IMR-90 (cell line): ENCODE measurements at regions not wholly inside any gene's neighbourhood (a gene's known extent, or its start where the extent isn't known, plus 50 kb on each side); places are given as distances from the start of the nearest gene placed in this dataset.

Experiments
- ATAC-seq: fragments of 200-7000 bp; cut with Tn5 transposase; 2 replicates; pipeline ENCODE4 v1.9.1; 2020; ENCODE audit warnings: low read depth, mild to moderate bottlenecking, moderate library complexity
- BruUV-seq: library from RNA; stranded (reverse); fragments of 400-500 nt; replicated peaks from 2 replicates; lab custom pipeline; 2021; lab: Mats Ljungman, UMichigan
- CTCF ChIA-PET: fragments of 300-600 bp; formaldehyde crosslinking; extraction: SDS; loops from one replicate; lab custom pipeline; 2021; ENCODE audit warnings: antibody characterized with exemption; lab: Yijun Ruan, JAX
- POLR2A ChIA-PET: fragments of 300-600 bp; sonication (Branson Sonifier 250); formaldehyde crosslinking; loops from one replicate; lab custom pipeline; 2022; ENCODE audit warnings: antibody characterized with exemption; ENCODE audit not compliant: unreplicated experiment; lab: Charles Lee
- DNase-seq: peaks from one replicate; pipeline ENCODE4 v3.0.0; 2013
- H2AFZ ChIP-seq: replicated peaks from 2 replicates; pipeline ENCODE3; 2013; ENCODE audit warnings: low read length, mild to moderate bottlenecking; ENCODE audit not compliant: poor library complexity
- H2AK5ac ChIP-seq: 2 replicates; pipeline ENCODE4 v1.6.1; 2013; ENCODE audit warnings: low read depth, low read length, inconsistent platforms
- H2AK9ac ChIP-seq: replicated peaks from 2 replicates; pipeline ENCODE3; 2013; ENCODE audit warnings: mild to moderate bottlenecking, low read depth, low read length, moderate library complexity; ENCODE audit not compliant: poor library complexity
- H2BK120ac ChIP-seq: 2 replicates; pipeline ENCODE4 v1.6.1; 2013; ENCODE audit warnings: low read depth, low read length, inconsistent platforms
- H2BK15ac ChIP-seq: 3 replicates; pipeline ENCODE4 v1.6.1; 2013; ENCODE audit warnings: low read depth, low read length, inconsistent platforms
- H2BK20ac ChIP-seq: 2 replicates; pipeline ENCODE4 v1.6.1; 2013; ENCODE audit warnings: low read depth, mild to moderate bottlenecking, inconsistent platforms, low read length, moderate library complexity
- H2BK5ac ChIP-seq: 2 replicates; pipeline ENCODE4 v1.6.1; 2013; ENCODE audit warnings: mild to moderate bottlenecking, low read depth, low read length, inconsistent platforms; ENCODE audit not compliant: poor library complexity, severe bottlenecking
- H3K14ac ChIP-seq: replicated peaks from 2 replicates; pipeline ENCODE4 v1.6.1; 2013; ENCODE audit warnings: low read depth, low read length, inconsistent platforms
- H3K18ac ChIP-seq: 2 replicates; pipeline ENCODE4 v1.6.1; 2013; ENCODE audit warnings: low read depth, low read length, control low read depth
- H3K23ac ChIP-seq: 2 replicates; pipeline ENCODE4 v1.6.1; 2013; ENCODE audit warnings: low read depth, low read length, inconsistent platforms
- H3K27ac ChIP-seq: 2 replicates; pipeline ENCODE4 v1.5.1; 2013; ENCODE audit warnings: mild to moderate bottlenecking, control low read depth, low read length; ENCODE audit not compliant: insufficient read depth
- H3K27me3 ChIP-seq: 2 replicates; pipeline ENCODE4 v1.6.1; 2013; ENCODE audit warnings: low read length; ENCODE audit not compliant: control insufficient read depth, insufficient read depth
- H3K36me3 ChIP-seq: 2 replicates; pipeline ENCODE4 v1.6.1; 2013; ENCODE audit warnings: low read length, mixed read lengths; ENCODE audit not compliant: control insufficient read depth, insufficient read depth
- H3K4ac ChIP-seq: 2 replicates; pipeline ENCODE4 v1.6.1; 2013; ENCODE audit warnings: low read depth, low read length, inconsistent platforms
- H3K4me1 ChIP-seq: 2 replicates; pipeline ENCODE4 v1.6.1; 2013; ENCODE audit warnings: low read length, mixed read lengths; ENCODE audit not compliant: control insufficient read depth, insufficient read depth
- H3K4me2 ChIP-seq: 2 replicates; pipeline ENCODE4 v1.6.1; 2013; ENCODE audit warnings: low read depth, mild to moderate bottlenecking, control low read depth, low read length, moderate library complexity
- H3K4me3 ChIP-seq: 2 replicates; pipeline ENCODE4 v1.5.1; 2013; ENCODE audit warnings: low read depth, mild to moderate bottlenecking, control low read depth, low read length, moderate library complexity; ENCODE audit not compliant: insufficient read depth
- H3K56ac ChIP-seq: 2 replicates; pipeline ENCODE4 v1.6.1; 2013; ENCODE audit warnings: low read length, inconsistent platforms; ENCODE audit not compliant: insufficient read depth; ENCODE audit errors: extremely low read depth
- H3K79me1 ChIP-seq, 2 experiments: 2 replicates each; pipeline ENCODE4 v1.6.1; 2013; ENCODE audit warnings: low read length in 2 of 2, inconsistent platforms in 1 of 2, low read depth in 1 of 2
- H3K9ac ChIP-seq: 2 replicates; pipeline ENCODE4 v1.6.1; 2013; ENCODE audit warnings: low read depth, low read length, control low read depth
- H3K9me1 ChIP-seq: 2 replicates; pipeline ENCODE4 v1.6.1; 2013; ENCODE audit warnings: low read length, inconsistent platforms; ENCODE audit not compliant: insufficient read depth
- H3K9me3 ChIP-seq: 2 replicates; pipeline ENCODE4 v1.6.1; 2013; ENCODE audit warnings: low read length; ENCODE audit not compliant: control insufficient read depth, insufficient read depth
- H4K20me1 ChIP-seq: 2 replicates; pipeline ENCODE4 v1.6.1; 2013; ENCODE audit warnings: low read length, inconsistent platforms; ENCODE audit not compliant: insufficient read depth
- H4K5ac ChIP-seq: 2 replicates; pipeline ENCODE4 v1.6.1; 2013; ENCODE audit warnings: mild to moderate bottlenecking, low read depth, low read length, control low read depth
- H4K8ac ChIP-seq, 2 experiments: 2 replicates each; pipeline ENCODE4 v1.6.1; 2013; ENCODE audit warnings: low read depth in 2 of 2, low read length in 2 of 2, control low read depth in 1 of 2, inconsistent platforms in 1 of 2
- H4K91ac ChIP-seq: 2 replicates; pipeline ENCODE4 v1.6.1; 2013; ENCODE audit warnings: low read depth, low read length, inconsistent platforms; ENCODE audit not compliant: insufficient read depth
- BHLHE40 ChIP-seq: fragments of 150-350 bp; IDR thresholded peaks from 2 replicates; pipeline ENCODE4 v1.6.1; 2016; ENCODE audit warnings: mild to moderate bottlenecking, low read depth, low read length
- CEBPB ChIP-seq: IDR thresholded peaks from 2 replicates; pipeline ENCODE4 v1.6.1; 2012; ENCODE audit warnings: low read depth, low read length, improper control_type of control experiment
- CHD1 ChIP-seq: IDR thresholded peaks from 2 replicates; pipeline ENCODE4 v1.6.1; 2012; ENCODE audit warnings: low read depth, low read length, improper control_type of control experiment
- FOS ChIP-seq: fragments of 150-350 bp; IDR thresholded peaks from 2 replicates; pipeline ENCODE4 v1.6.1; 2016; ENCODE audit warnings: low read depth, low read length
- MAFK ChIP-seq: IDR thresholded peaks from 2 replicates; pipeline ENCODE4 v1.6.1; 2012; ENCODE audit warnings: low read depth, low read length, improper control_type of control experiment
- MAZ ChIP-seq: IDR thresholded peaks from 2 replicates; pipeline ENCODE4 v1.6.1; 2012; ENCODE audit warnings: low read depth, mild to moderate bottlenecking, low read length, improper control_type of control experiment, moderate library complexity, borderline replicate concordance
- MXI1 ChIP-seq: IDR thresholded peaks from 2 replicates; pipeline ENCODE4 v1.6.1; 2012; ENCODE audit warnings: low read depth, mild to moderate bottlenecking, low read length, moderate library complexity, borderline replicate concordance
- NFE2L2 ChIP-seq: fragments of 150-350 bp; IDR thresholded peaks from 2 replicates; pipeline ENCODE4 v1.6.1; 2016; ENCODE audit warnings: low read depth, mild to moderate bottlenecking, low read length
- POLR2A ChIP-seq: IDR thresholded peaks from 2 replicates; pipeline ENCODE4 v1.6.1; 2012; ENCODE audit warnings: mild to moderate bottlenecking, low read depth, low read length
- RAD21 ChIP-seq: IDR thresholded peaks from 2 replicates; pipeline ENCODE4 v1.6.1; 2012; ENCODE audit warnings: low read length, improper control_type of control experiment
- RCOR1 ChIP-seq: IDR thresholded peaks from 2 replicates; pipeline ENCODE4 v1.6.1; 2012; ENCODE audit warnings: mild to moderate bottlenecking, low read length, improper control_type of control experiment; ENCODE audit not compliant: insufficient replicate concordance
- RFX5 ChIP-seq: IDR thresholded peaks from 2 replicates; pipeline ENCODE4 v1.8.0; 2012; ENCODE audit warnings: low read depth, mild to moderate bottlenecking, low read length, moderate library complexity
- SMC3 ChIP-seq: fragments of 150-350 bp; IDR thresholded peaks from 2 replicates; pipeline ENCODE4 v1.6.1; 2016; ENCODE audit warnings: low read depth, mild to moderate bottlenecking, antibody characterized with exemption, low read length, moderate library complexity
- WGBS, 2 experiments: methylation state at CpG; one replicate each; pipeline versions ENCODE4 v1.1.5 to v1.1.7; 2013; ENCODE audit warnings: missing lambda C conversion rate in 2 of 2; ENCODE audit not compliant: insufficient read length in 1 of 2; ENCODE audit errors: extremely low coverage in 2 of 2; 5-methylcytosine and 5-hydroxymethylcytosine counted together
- dilution Hi-C: fragments of 300-500 bp; cut with HindIII; formaldehyde crosslinking; loops from one replicate; pipeline ENCODE4 v1.14.3; 2018; ENCODE audit warnings: low sequenced_read_pairs; ENCODE audit not compliant: unreplicated experiment
- in situ Hi-C: fragments of 300-500 bp; cut with MboI; formaldehyde crosslinking; loops from 3 replicates; pipeline ENCODE4 v1.14.3; 2019; ENCODE audit warnings: low sequenced_read_pairs, inconsistent platforms, mixed read lengths
- intact Hi-C: fragments of 100-400 bp; cut with micrococcal nuclease; formaldehyde crosslinking; loops from 2 replicates; pipeline ENCODE4 v1.10.0; 2022
- TF ChIP-seq, protein P1 (sequence below): conservative IDR thresholded peaks from 2 replicates; pipeline ENCODE4 v1.5.1; 2012; ENCODE audit warnings: mild to moderate bottlenecking, low read depth, low read length, improper control_type of control experiment
- TF ChIP-seq, protein P2 (sequence below): fragments of 150-350 bp; IDR thresholded peaks from 2 replicates; pipeline ENCODE4 v1.6.1; 2016; ENCODE audit warnings: low read depth, mild to moderate bottlenecking, low read length, moderate library complexity, borderline replicate concordance
- TF ChIP-seq, protein P3 (sequence below): fragments of 150-350 bp; IDR thresholded peaks from 2 replicates; pipeline ENCODE4 v1.6.1; 2017; ENCODE audit warnings: mild to moderate bottlenecking, antibody characterized with exemption, low read length, low read depth

DNA sequence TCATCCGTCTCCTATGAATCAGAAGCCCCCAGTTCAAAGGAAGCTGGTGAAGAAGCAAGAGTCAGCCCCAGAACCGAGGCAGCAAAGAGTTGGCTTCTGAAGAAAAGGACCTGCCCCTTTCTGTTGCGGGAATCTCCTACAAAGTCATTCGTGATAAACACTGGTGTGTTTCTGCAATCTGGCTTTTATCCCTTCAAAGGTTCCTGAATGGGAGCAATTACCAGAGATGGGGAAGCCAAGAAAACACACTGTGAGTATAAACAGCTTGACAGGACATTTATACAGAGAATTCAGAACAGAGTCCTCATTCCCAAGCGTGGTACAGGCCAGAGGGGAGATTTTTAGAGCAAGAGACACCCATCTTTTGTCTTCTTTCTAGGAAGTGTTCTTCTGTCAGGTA is 226.8 kb upstream of the LNX1 start:
- Histone ChIP-seq H3K4me2 (peak overlapping the region; percentile 47), H2BK120ac (peak overlapping the region; percentile 71), H3K14ac (peak overlapping the region; percentile 20; the same call in 1 of the 2 replicates), H2BK15ac (0 out of 3 replicates have a peak overlapping the region, but pooled peaks have one; percentile 24), H3K27ac (peak overlapping the region; percentile 89; the same call in 1 of the 2 replicates), H3K4me3 (no peak overlapping the region), H4K8ac (peak overlapping the region in 1 of 2 experiments; percentile 16; a peak in 1 of 4 replicates), H2BK5ac (peak overlapping the region; percentile 59), H3K36me3 (no peaks in the 10 kb centered on the region), H3K9me3 (no peaks in the 10 kb centered on the region), H3K79me1 (no peaks in the 10 kb centered on the region), H2BK20ac (peak overlapping the region; percentile 45; the same call in 1 of the 2 replicates), H4K5ac (peak overlapping the region; percentile 75), H2AK9ac (no peak overlapping the region), H2AFZ (peak overlapping the region; percentile 25), H2AK5ac (peak overlapping the region; percentile 54; the same call in 1 of the 2 replicates), H3K9ac (peak overlapping the region; percentile 53; the same call in 1 of the 2 replicates), H4K20me1 (no peaks in the 10 kb centered on the region), H3K4ac (peak overlapping the region; percentile 71), H3K56ac (no peak overlapping the region), H3K9me1 (peaks cover 14% of the 10 kb centered on the region), H3K18ac (peak overlapping the region; percentile 91), H3K27me3 (no peaks in the 10 kb centered on the region), H4K91ac (peak overlapping the region; percentile 30; the same call in 1 of the 2 replicates), H3K4me1 (peaks cover 20% of the 10 kb centered on the region), H3K23ac (peak overlapping the region; percentile 63; the same call in 1 of the 2 replicates)
- DNase-seq (peak; percentile 47), ATAC-seq (peak; percentile 36)
- BruUV-seq: no TSS peak
- 6% methylated on average over 3 of the region's 5 CpGs; no CpG with 5 or more reads in 1 of the 2 experiments for WGBS, 2 experiments
- ChIA-PET CTCF (interaction anchor here (1.3 kb wide), 1 partner anchor 416 kb away, joined by 3 read pairs; no protein-coding TSS in a partner anchor), POLR2A (no interaction called here)
- intact Hi-C loops: loop anchor here (5.0 kb wide), 1 partner anchor 34 kb away; no protein-coding TSS in a partner anchor
- dilution Hi-C loops: no loop called here
- TF ChIP-seq, protein P1, sequence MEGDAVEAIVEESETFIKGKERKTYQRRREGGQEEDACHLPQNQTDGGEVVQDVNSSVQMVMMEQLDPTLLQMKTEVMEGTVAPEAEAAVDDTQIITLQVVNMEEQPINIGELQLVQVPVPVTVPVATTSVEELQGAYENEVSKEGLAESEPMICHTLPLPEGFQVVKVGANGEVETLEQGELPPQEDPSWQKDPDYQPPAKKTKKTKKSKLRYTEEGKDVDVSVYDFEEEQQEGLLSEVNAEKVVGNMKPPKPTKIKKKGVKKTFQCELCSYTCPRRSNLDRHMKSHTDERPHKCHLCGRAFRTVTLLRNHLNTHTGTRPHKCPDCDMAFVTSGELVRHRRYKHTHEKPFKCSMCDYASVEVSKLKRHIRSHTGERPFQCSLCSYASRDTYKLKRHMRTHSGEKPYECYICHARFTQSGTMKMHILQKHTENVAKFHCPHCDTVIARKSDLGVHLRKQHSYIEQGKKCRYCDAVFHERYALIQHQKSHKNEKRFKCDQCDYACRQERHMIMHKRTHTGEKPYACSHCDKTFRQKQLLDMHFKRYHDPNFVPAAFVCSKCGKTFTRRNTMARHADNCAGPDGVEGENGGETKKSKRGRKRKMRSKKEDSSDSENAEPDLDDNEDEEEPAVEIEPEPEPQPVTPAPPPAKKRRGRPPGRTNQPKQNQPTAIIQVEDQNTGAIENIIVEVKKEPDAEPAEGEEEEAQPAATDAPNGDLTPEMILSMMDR: no peak
- TF ChIP-seq CEBPB (no peak), MXI1 (no peak), RCOR1 (no peak), MAFK (no peak), NFE2L2 (no peak), BHLHE40 (no peak), POLR2A (no peak), SMC3 (no peak), CHD1 (no peak), MAZ (no peak), RAD21 (no peak), RFX5 (no peak), FOS (no peak)
- TF ChIP-seq, protein P2, sequence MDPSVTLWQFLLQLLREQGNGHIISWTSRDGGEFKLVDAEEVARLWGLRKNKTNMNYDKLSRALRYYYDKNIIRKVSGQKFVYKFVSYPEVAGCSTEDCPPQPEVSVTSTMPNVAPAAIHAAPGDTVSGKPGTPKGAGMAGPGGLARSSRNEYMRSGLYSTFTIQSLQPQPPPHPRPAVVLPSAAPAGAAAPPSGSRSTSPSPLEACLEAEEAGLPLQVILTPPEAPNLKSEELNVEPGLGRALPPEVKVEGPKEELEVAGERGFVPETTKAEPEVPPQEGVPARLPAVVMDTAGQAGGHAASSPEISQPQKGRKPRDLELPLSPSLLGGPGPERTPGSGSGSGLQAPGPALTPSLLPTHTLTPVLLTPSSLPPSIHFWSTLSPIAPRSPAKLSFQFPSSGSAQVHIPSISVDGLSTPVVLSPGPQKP: no peak
- TF ChIP-seq, protein P3, sequence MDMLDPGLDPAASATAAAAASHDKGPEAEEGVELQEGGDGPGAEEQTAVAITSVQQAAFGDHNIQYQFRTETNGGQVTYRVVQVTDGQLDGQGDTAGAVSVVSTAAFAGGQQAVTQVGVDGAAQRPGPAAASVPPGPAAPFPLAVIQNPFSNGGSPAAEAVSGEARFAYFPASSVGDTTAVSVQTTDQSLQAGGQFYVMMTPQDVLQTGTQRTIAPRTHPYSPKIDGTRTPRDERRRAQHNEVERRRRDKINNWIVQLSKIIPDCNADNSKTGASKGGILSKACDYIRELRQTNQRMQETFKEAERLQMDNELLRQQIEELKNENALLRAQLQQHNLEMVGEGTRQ: no peak
- in situ Hi-C loops: no loop called here
